Nephron (organoid): ENCODE measurements at regions not wholly inside any gene's neighbourhood (a gene's known extent, or its start where the extent isn't known, plus 50 kb on each side); places are given as distances from the start of the nearest gene placed in this dataset.

Experiments used
- H3K27ac Mint-ChIP-seq, 3 experiments: 2 replicates each; pipeline ENCODE4 v1.8.0; 2020; ENCODE audit warnings: mixed read lengths in 3 of 3, mild to moderate bottlenecking in 2 of 3, moderate library complexity in 1 of 3
- H3K27me3 Mint-ChIP-seq: 2 replicates; pipeline ENCODE4 v1.8.0; 2021; ENCODE audit warnings: low read depth, mild to moderate bottlenecking, moderate library complexity, mixed read lengths
- H3K36me3 Mint-ChIP-seq: 2 replicates; pipeline ENCODE4 v1.8.0; 2020; ENCODE audit warnings: low read depth, mixed read lengths
- H3K4me1 Mint-ChIP-seq: 2 replicates; pipeline ENCODE4 v1.8.0; 2020; ENCODE audit warnings: mixed read lengths
- H3K4me3 Mint-ChIP-seq, 3 experiments: 2 replicates each; pipeline ENCODE4 v1.8.0; 2020; ENCODE audit warnings: mild to moderate bottlenecking in 3 of 3, mixed read lengths in 3 of 3, moderate library complexity in 2 of 3
- H3K9me3 Mint-ChIP-seq: 2 replicates; pipeline ENCODE4 v1.8.0; 2020; ENCODE audit warnings: mixed read lengths
- CTCF ChIP-seq, 3 experiments: fragments of 200-600 bp; sonication (generic); IDR thresholded peaks; one replicate each; pipeline ENCODE4 v1.5.0; 2021; ENCODE audit warnings: antibody characterized with exemption in 3 of 3; ENCODE audit not compliant: unreplicated experiment in 3 of 3

DNA sequence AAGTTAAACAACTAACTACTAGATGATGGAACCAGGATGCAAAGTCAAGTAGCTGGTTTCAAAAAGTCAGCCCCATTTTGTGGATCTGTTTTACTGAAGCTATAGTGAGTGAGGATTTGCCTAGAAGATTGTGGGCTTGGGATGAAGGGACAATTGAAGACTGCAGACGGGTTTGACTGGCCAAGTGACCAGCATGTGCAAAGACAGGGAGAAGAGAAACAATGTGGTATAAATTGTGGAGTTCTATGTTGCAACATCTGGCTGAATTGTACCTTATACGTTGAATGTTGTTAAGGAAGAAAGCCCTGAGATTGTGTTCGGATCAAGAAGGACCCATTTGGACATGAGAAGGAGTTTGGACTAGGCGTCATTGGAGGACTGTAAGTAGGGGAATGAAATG lies 101.8 kb downstream of the MAT2B start:
- no peak for TF ChIP-seq CTCF (IDR thresholded peaks at IDR 0.05; ENCODE audit: unreplicated experiment in 3 of 3)
- Mint-ChIP-seq H3K9me3 (no peaks in the 10 kb centered on the region), H3K27ac (no peak overlapping the region), H3K27me3 (no peaks in the 10 kb centered on the region), H3K36me3 (no peaks in the 10 kb centered on the region), H3K4me1 (no peaks in the 10 kb centered on the region), H3K4me3 (no peak overlapping the region)

DNA sequence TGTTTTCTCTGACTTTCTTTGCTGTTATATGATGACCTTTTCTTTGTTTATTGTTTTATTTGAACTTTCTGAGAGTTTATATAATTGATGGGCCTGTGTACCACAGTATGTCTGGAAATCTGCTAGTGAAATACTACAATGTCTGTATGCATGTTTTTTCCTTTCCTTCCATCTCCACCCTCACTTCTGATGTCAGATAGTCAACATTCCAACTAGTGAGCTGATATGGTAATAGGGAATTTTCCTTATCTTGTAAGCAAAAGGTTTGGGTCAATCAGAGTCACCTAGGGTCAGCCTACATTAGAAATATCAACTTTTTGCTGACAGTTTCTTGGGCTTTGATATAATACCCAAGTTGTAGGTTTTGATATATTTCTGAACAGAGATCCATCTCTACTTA lies 103.2 kb downstream of the MAT2B start:
- Mint-ChIP-seq H3K4me3 (no peak overlapping the region), H3K27me3 (no peaks in the 10 kb centered on the region), H3K36me3 (no peaks in the 10 kb centered on the region), H3K27ac (no peak overlapping the region), H3K4me1 (no peaks in the 10 kb centered on the region), H3K9me3 (no peaks in the 10 kb centered on the region)
- TF ChIP-seq CTCF (IDR thresholded peaks at IDR 0.05; ENCODE audit: unreplicated experiment in 3 of 3) = no peak

- Mint-ChIP-seq H3K4me1 (no peaks in the 10 kb centered on the region), H3K27ac (no peak overlapping the region), H3K4me3 (no peak overlapping the region), H3K9me3 (no peaks in the 10 kb centered on the region), H3K36me3 (no peaks in the 10 kb centered on the region), H3K27me3 (no peaks in the 10 kb centered on the region)
- TF ChIP-seq CTCF (IDR thresholded peaks at IDR 0.05; ENCODE audit: unreplicated experiment in 3 of 3) = no peak
Measured at GRCh38 chr5:163609910-163610309, 104.5 kb downstream of the MAT2B start.

GRCh38 chr5:163612358-163613149 lies 107.1 kb downstream of the MAT2B start:
- no peaks in the 10 kb centered on the region for H3K9me3 Mint-ChIP-seq

GRCh38 chr5:163613150-163613442 lies 107.7 kb downstream of the MAT2B start:
- H3K27me3 Mint-ChIP-seq = peaks cover 3% of the 10 kb centered on the region
- no peaks in the 10 kb centered on the region for H3K4me1 Mint-ChIP-seq
- H3K4me3 Mint-ChIP-seq = no peak overlapping the region
- no peaks in the 10 kb centered on the region for H3K9me3 Mint-ChIP-seq
- TF ChIP-seq CTCF (IDR thresholded peaks at IDR 0.05; ENCODE audit: unreplicated experiment in 3 of 3) = no peak
- H3K27ac Mint-ChIP-seq = no peak overlapping the region
- H3K36me3 Mint-ChIP-seq = no peaks in the 10 kb centered on the region

More at GRCh38 chr5:163612358-163613149, 107.1 kb downstream of the MAT2B start:
- no peak for TF ChIP-seq CTCF (IDR thresholded peaks at IDR 0.05; ENCODE audit: unreplicated experiment in 3 of 3)
- peaks cover 3% of the 10 kb centered on the region for H3K27me3 Mint-ChIP-seq
- H3K4me1 Mint-ChIP-seq = no peaks in the 10 kb centered on the region
- H3K27ac Mint-ChIP-seq = no peak overlapping the region
- no peaks in the 10 kb centered on the region for H3K36me3 Mint-ChIP-seq
- H3K4me3 Mint-ChIP-seq = no peak overlapping the region

GRCh38 chr5:163614787-163615186 lies 109.4 kb downstream of the MAT2B start:
- no peaks in the 10 kb centered on the region for H3K4me1 Mint-ChIP-seq
- H3K27ac Mint-ChIP-seq = no peak overlapping the region
- no peaks in the 10 kb centered on the region for H3K9me3 Mint-ChIP-seq
- TF ChIP-seq CTCF (IDR thresholded peaks at IDR 0.05; ENCODE audit: unreplicated experiment in 3 of 3) = no peak
- H3K27me3 Mint-ChIP-seq = peaks cover 3% of the 10 kb centered on the region
- H3K4me3 Mint-ChIP-seq = no peak overlapping the region
- H3K36me3 Mint-ChIP-seq = no peaks in the 10 kb centered on the region
